A549 (cell line): ENCODE measurements at regions not wholly inside any gene's neighbourhood (a gene's known extent, or its start where the extent isn't known, plus 50 kb on each side); places are given as distances from the start of the nearest gene placed in this dataset.
A peak's percentile ranks its signal among the peaks of the same experiment; 100 is the strongest.

Experiments used
- ATAC-seq, 2 experiments: fragments of 200-7000 bp in 1 of 2; fragments of >200 bp in 1 of 2; cut with Nextera tagmentation in 1 of 2; cut with Tn5 transposase in 1 of 2; 3 replicates each; pipeline versions ENCODE4 v1.8.0 to v1.9.1; 2018 to 2020; ENCODE audit warnings: mild to moderate bottlenecking in 1 of 2, moderate library complexity in 1 of 2
- CTCF ChIA-PET: fragments of 300-600 bp; sonication (Branson Sonifier 250); formaldehyde crosslinking; extraction: SDS; loops from one replicate; lab custom pipeline; 2021; ENCODE audit warnings: antibody characterized with exemption, inconsistent platforms; lab: Yijun Ruan, JAX
- POLR2A ChIA-PET: fragments of 350-600 bp; formaldehyde crosslinking; extraction: SDS; loops from one replicate; lab custom pipeline; 2021; ENCODE audit warnings: antibody characterized with exemption, inconsistent platforms; lab: Yijun Ruan, JAX
- DNase-seq, 2 experiments: peaks; one replicate each; pipeline versions ENCODE4 v3.0.0 to v3.0.0-alpha.2; 2011 to 2016; ENCODE audit warnings: low read depth in 1 of 2, low spot score in 1 of 2
- FAIRE-seq: peaks from 2 replicates; lab custom pipeline; 2011; peaks lifted over from hg19 to GRCh38; lab: Jason Lieb, UNC
- H3K27ac ChIP-seq, 2 experiments: fragments of >200 bp; sonication (Bioruptor Twin); formaldehyde crosslinking; 3 replicates each; pipeline ENCODE4 v1.5.1; 2016 to 2017
- H3K4me1 ChIP-seq: fragments of >200 bp; sonication (Bioruptor Twin); formaldehyde crosslinking; 3 replicates; pipeline ENCODE4 v1.6.1; 2016
- H3K4me2 ChIP-seq: fragments of >200 bp; sonication (Bioruptor Twin); formaldehyde crosslinking; 3 replicates; pipeline ENCODE4 v1.6.1; 2016
- H3K4me3 ChIP-seq: fragments of >200 bp; sonication (Bioruptor Twin); formaldehyde crosslinking; 3 replicates; pipeline ENCODE4 v1.5.1; 2016
- H3K9me3 ChIP-seq: fragments of >200 bp; sonication (Bioruptor Twin); formaldehyde crosslinking; 3 replicates; pipeline ENCODE4 v1.6.1; 2016
- ATOH8 ChIP-seq: fragments of 250-450 bp; sonication (Bioruptor Pico); IDR thresholded peaks from 2 replicates; pipeline ENCODE4 v1.5.0; 2020; ENCODE audit warnings: low read depth, mild to moderate bottlenecking, moderate library complexity
- CBX8 ChIP-seq: fragments of 200-600 bp; sonication (generic); IDR thresholded peaks from 2 replicates; pipeline ENCODE4 v1.6.1; 2016
- CEBPB ChIP-seq, 2 experiments: fragments of >200 bp in 1 of 2; sonication (Bioruptor Twin) in 1 of 2; formaldehyde crosslinking in 1 of 2; IDR thresholded peaks; 2 replicates each; pipeline ENCODE4 v1.6.1; 2012 to 2016
- CTCF ChIP-seq: fragments of >200 bp; sonication (Bioruptor Twin); formaldehyde crosslinking; IDR thresholded peaks from 3 replicates; pipeline ENCODE4 v1.5.1; 2016
- E2F6 ChIP-seq: IDR thresholded peaks from 2 replicates; pipeline ENCODE4 v1.6.1; 2012; ENCODE audit warnings: low read depth, borderline replicate concordance
- EHMT2 ChIP-seq: fragments of 200-600 bp; sonication (generic); IDR thresholded peaks from 2 replicates; pipeline ENCODE4 v1.6.1; 2016; ENCODE audit warnings: antibody characterized with exemption, low read depth, mild to moderate bottlenecking, moderate library complexity
- ESRRA ChIP-seq: fragments of 150-350 bp; IDR thresholded peaks from 2 replicates; pipeline ENCODE4 v1.6.1; 2014; ENCODE audit warnings: mild to moderate bottlenecking, low read length, borderline replicate concordance
- FOSL2 ChIP-seq, 2 experiments: fragments of 450-650 bp in 1 of 2; fragments of >200 bp in 1 of 2; sonication (Bioruptor Twin) in 1 of 2; formaldehyde crosslinking; IDR thresholded peaks; 2 replicates each; pipeline versions ENCODE4 v1.5.0 to v1.6.1; 2016 to 2020; ENCODE audit warnings: mild to moderate bottlenecking in 1 of 2, moderate library complexity in 1 of 2
- HES2 ChIP-seq: fragments of >200 bp; sonication (Bioruptor Twin); formaldehyde crosslinking; IDR thresholded peaks from 2 replicates; pipeline ENCODE4 v1.6.1; 2016
- HEYL ChIP-seq: fragments of 250-450 bp; sonication (Bioruptor Pico); IDR thresholded peaks from 2 replicates; pipeline ENCODE4 v1.8.0; 2021; ENCODE audit warnings: mild to moderate bottlenecking, moderate library complexity
- HMGXB4 ChIP-seq: fragments of 250-450 bp; sonication (Bioruptor Pico); IDR thresholded peaks from 2 replicates; pipeline ENCODE4 v1.5.0; 2021; ENCODE audit warnings: mild to moderate bottlenecking, moderate library complexity, borderline replicate concordance
- HOXB5 ChIP-seq: fragments of 250-450 bp; sonication (Bioruptor Pico); IDR thresholded peaks from 2 replicates; pipeline ENCODE4 v1.5.0; 2020; ENCODE audit warnings: mild to moderate bottlenecking, moderate library complexity
- JUNB ChIP-seq: fragments of >200 bp; sonication (Bioruptor Twin); formaldehyde crosslinking; IDR thresholded peaks from 2 replicates; pipeline ENCODE4 v1.6.1; 2016
- MAFK ChIP-seq: fragments of 450-650 bp; IDR thresholded peaks from 2 replicates; pipeline ENCODE4 v1.6.1; 2014; ENCODE audit not compliant: partially characterized antibody
- MAZ ChIP-seq: fragments of 150-350 bp; IDR thresholded peaks from 2 replicates; pipeline ENCODE4 v1.6.1; 2014; ENCODE audit warnings: antibody characterized with exemption, low read depth, low read length, borderline replicate concordance
- MYC ChIP-seq: IDR thresholded peaks from 2 replicates; pipeline ENCODE4 v1.6.1; 2012; ENCODE audit warnings: mild to moderate bottlenecking, inconsistent platforms, low read length, improper control_type of control experiment, borderline replicate concordance
- NFE2L2 ChIP-seq: fragments of 150-350 bp; conservative IDR thresholded peaks from 2 replicates; pipeline ENCODE4 v1.6.1; 2014; ENCODE audit warnings: low read length
- NPAS2 ChIP-seq: fragments of 250-450 bp; sonication (Bioruptor Pico); IDR thresholded peaks from 2 replicates; pipeline ENCODE4 v1.8.0; 2022; ENCODE audit warnings: mild to moderate bottlenecking, moderate library complexity, borderline replicate concordance
- POLR2A ChIP-seq: IDR thresholded peaks from 2 replicates; pipeline ENCODE4 v1.6.1; 2012; ENCODE audit warnings: mild to moderate bottlenecking, low read length
- POLR2AphosphoS2 ChIP-seq: conservative IDR thresholded peaks from 2 replicates; pipeline ENCODE4 v1.6.1; 2012; ENCODE audit warnings: low read length, improper control_type of control experiment, inconsistent platforms
- RAD21 ChIP-seq, 2 experiments: fragments of >200 bp in 1 of 2; sonication (Bioruptor Twin) in 1 of 2; formaldehyde crosslinking in 1 of 2; IDR thresholded peaks in 1 of 2; conservative IDR thresholded peaks in 1 of 2; 2 replicates in 1 of 2; 3 replicates in 1 of 2; pipeline ENCODE4 v1.6.1; 2012 to 2018; ENCODE audit warnings: inconsistent platforms in 1 of 2
- RARB ChIP-seq: fragments of 250-450 bp; sonication (Bioruptor Pico); IDR thresholded peaks from 2 replicates; pipeline ENCODE4 v1.8.0; 2021; ENCODE audit warnings: mild to moderate bottlenecking, moderate library complexity
- RCOR1 ChIP-seq: fragments of 150-350 bp; IDR thresholded peaks from 2 replicates; pipeline ENCODE4 v1.6.1; 2014; ENCODE audit warnings: antibody characterized with exemption, low read length, low read depth
- RNF2 ChIP-seq: fragments of 200-600 bp; sonication (generic); IDR thresholded peaks from 2 replicates; pipeline ENCODE4 v1.6.1; 2016; ENCODE audit warnings: low read depth, mild to moderate bottlenecking, antibody characterized with exemption, moderate library complexity, borderline replicate concordance
- TFCP2L1 ChIP-seq: fragments of 250-450 bp; sonication (Bioruptor Pico); IDR thresholded peaks from 2 replicates; pipeline ENCODE4 v1.5.0; 2021; ENCODE audit warnings: mild to moderate bottlenecking
- ZNF302 ChIP-seq: fragments of 250-450 bp; sonication (Bioruptor Pico); IDR thresholded peaks from 2 replicates; pipeline ENCODE4 v1.9.0; 2021; ENCODE audit warnings: inconsistent platforms, mild to moderate bottlenecking, moderate library complexity
- WGBS: methylation state at CpG from one replicate; pipeline ENCODE4 v1.1.6; 2017; ENCODE audit errors: missing lambda C conversion rate; 5-methylcytosine and 5-hydroxymethylcytosine counted together

GRCh38 chr9:16954040-16954439, 83.6 kb upstream of the BNC2 start:
- ChIA-PET POLR2A (no interaction called here), CTCF (interaction anchor here (0.5 kb wide), 1 partner anchor 320 kb away, joined by 5 read pairs; no protein-coding TSS in a partner anchor)
- no peak overlapping the region for H3K27ac ChIP-seq
- H3K4me3 ChIP-seq, result no peak overlapping the region
- WGBS, result 60% methylated on average over 2 of the region's 2 CpGs
- no peak for DNase-seq
- no peaks in the 10 kb centered on the region for H3K4me1 ChIP-seq
- no peak overlapping the region for H3K4me2 ChIP-seq
- no peaks in the 10 kb centered on the region for H3K9me3 ChIP-seq
- no peak for FAIRE-seq
- TF ChIP-seq JUNB (no peak), CTCF (no peak), RAD21 (conservative IDR thresholded peaks at IDR 0.05 in 1 of 2, IDR thresholded peaks at IDR 0.05 in 1 of 2) (no peak), FOSL2 (IDR thresholded peaks at IDR 0.05) (no peak), FOSL2 (CRISPR knock-in tag; IDR thresholded peaks at IDR 0.05) (no peak), NFE2L2 (no peak), RNF2 (no peak), RARB (CRISPR knock-in tag) (no peak)
- no peak for ATAC-seq

- Histone ChIP-seq H3K4me1 (no peaks in the 10 kb centered on the region), H3K4me2 (no peak overlapping the region), H3K9me3 (no peaks in the 10 kb centered on the region), H3K4me3 (no peak overlapping the region), H3K27ac (no peak overlapping the region)
- CTCF ChIA-PET, result no interaction called here
- ATAC-seq, result no peak
- FAIRE-seq, result no peak
- DNase-seq, result no peak
- TF ChIP-seq MAFK (peak; percentile 73), RCOR1 (no peak)
- POLR2A ChIA-PET, result no interaction called here
- 77% methylated on average over 2 of the region's 2 CpGs for WGBS
These were observed 81.0 kb upstream of the BNC2 start for GRCh38 chr9:16951502-16951901.

- 69% methylated on average over 4 of the region's 4 CpGs for WGBS
- H3K4me2 ChIP-seq, result no peak overlapping the region
- TF ChIP-seq EHMT2, result no peak
- ATAC-seq (no peak), FAIRE-seq (no peak), DNase-seq (no peak)
- CTCF ChIA-PET, result interaction anchor here (1.2 kb wide), 1 partner anchor 10 kb away, joined by 4 read pairs; no protein-coding TSS in a partner anchor
- POLR2A ChIA-PET, result no interaction called here
- H3K4me1 ChIP-seq, result no peaks in the 10 kb centered on the region
- H3K9me3 ChIP-seq, result no peaks in the 10 kb centered on the region
- no peak overlapping the region for H3K27ac ChIP-seq
- no peak overlapping the region for H3K4me3 ChIP-seq
These were observed 79.6 kb upstream of the BNC2 start for GRCh38 chr9:16950051-16950450.

GRCh38 chr9:16930578-16930977, 60.1 kb upstream of the BNC2 start:
- ChIA-PET CTCF (interaction anchor here (0.6 kb wide), 1 partner anchor 62 kb away, joined by 3 read pairs; no protein-coding TSS in a partner anchor), POLR2A (no interaction called here)
- no peak for DNase-seq
- Histone ChIP-seq H3K4me1 (peaks cover 6% of the 10 kb centered on the region), H3K27ac (no peak overlapping the region), H3K4me2 (no peak overlapping the region), H3K9me3 (no peaks in the 10 kb centered on the region), H3K4me3 (no peak overlapping the region)
- no peak for FAIRE-seq
- WGBS, result 65% methylated on average over 2 of the region's 2 CpGs
- no peak for ATAC-seq
- TF ChIP-seq E2F6 (no peak), POLR2AphosphoS2 (no peak), ESRRA (no peak), HOXB5 (CRISPR knock-in tag) (no peak), FOSL2 (IDR thresholded peaks at IDR 0.05) (no peak), FOSL2 (CRISPR knock-in tag; IDR thresholded peaks at IDR 0.05) (no peak), ZNF302 (CRISPR knock-in tag) (no peak), MAZ (no peak), HES2 (no peak), CEBPB (IDR thresholded peaks at IDR 0.05) (no peak), TFCP2L1 (no peak), MYC (no peak), CBX8 (no peak), POLR2A (no peak), HMGXB4 (CRISPR knock-in tag) (no peak), RNF2 (no peak), ATOH8 (no peak), HEYL (CRISPR knock-in tag) (no peak), NPAS2 (no peak)
